ENCODE measurements at regions not wholly inside any gene's neighbourhood (a gene's known extent, or its start where the extent isn't known, plus 50 kb on each side); places are given as distances from the start of the nearest gene placed in this dataset.

- no peak for TF ChIP-seq EP300 (IDR thresholded peaks at IDR 0.05)
- TF ChIP-seq POLR2A (IDR thresholded peaks at IDR 0.05) = no peak
- TF ChIP-seq CTCF (IDR thresholded peaks at IDR 0.05) = no peak
- TF ChIP-seq POLR2AphosphoS5 (IDR thresholded peaks at IDR 0.05) = no peak
- no peak overlapping the region for H3K4me3 ChIP-seq
- no peaks in the 10 kb centered on the region for H3K9me3 ChIP-seq
- H3K27ac ChIP-seq = no peak overlapping the region
- no peaks in the 10 kb centered on the region for H3K27me3 ChIP-seq
- H3K36me3 ChIP-seq = no peaks in the 10 kb centered on the region
- WGBS = 81% methylated on average over 3 of the region's 3 CpGs
- no peaks in the 10 kb centered on the region for H3K4me1 ChIP-seq
- no peak for DNase-seq (ENCODE audit: low spot score in 2 of 2)
Observed at GRCh38 chr3:17828388-17828787, 86.0 kb upstream of the TBC1D5 start.

- no peak overlapping the region for H3K27ac ChIP-seq
- H3K27me3 ChIP-seq = no peaks in the 10 kb centered on the region
- no peak for DNase-seq (ENCODE audit: low spot score in 2 of 2)
- H3K9me3 ChIP-seq = no peaks in the 10 kb centered on the region
- no peaks in the 10 kb centered on the region for H3K4me1 ChIP-seq
- WGBS = 74% methylated on average over 3 of the region's 3 CpGs
- no peak for TF ChIP-seq POLR2A (IDR thresholded peaks at IDR 0.05)
- no peak for TF ChIP-seq POLR2AphosphoS5 (IDR thresholded peaks at IDR 0.05)
- no peak for TF ChIP-seq CTCF (IDR thresholded peaks at IDR 0.05)
- TF ChIP-seq EP300 (IDR thresholded peaks at IDR 0.05) = no peak
- no peaks in the 10 kb centered on the region for H3K36me3 ChIP-seq
- H3K4me3 ChIP-seq = no peak overlapping the region
Observed at GRCh38 chr3:17825298-17825697, 82.9 kb upstream of the TBC1D5 start.

DNA sequence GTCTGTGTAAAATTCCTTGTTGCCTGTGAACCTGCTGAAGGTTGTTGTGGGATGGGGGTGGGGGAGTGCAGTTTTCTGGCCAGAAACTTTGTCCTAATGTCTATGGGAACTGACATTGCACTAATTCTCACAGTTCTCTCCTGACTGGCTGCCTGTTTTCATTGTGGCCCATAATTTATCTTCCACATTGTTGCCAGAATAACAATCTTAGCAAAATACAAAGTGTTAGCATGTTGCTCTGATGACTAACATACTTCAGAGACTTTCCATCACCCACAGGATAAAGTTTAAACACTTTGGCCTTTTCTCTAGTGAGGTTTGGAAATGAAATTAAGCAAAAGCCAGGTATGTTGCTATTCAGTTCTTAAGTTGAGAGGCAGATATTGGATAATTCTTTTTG is 81.4 kb upstream of the TBC1D5 start:
- no peak for DNase-seq (ENCODE audit: low spot score in 2 of 2)
- Histone ChIP-seq H3K27ac (no peak overlapping the region), H3K36me3 (no peaks in the 10 kb centered on the region), H3K4me1 (no peaks in the 10 kb centered on the region), H3K27me3 (no peaks in the 10 kb centered on the region), H3K9me3 (no peaks in the 10 kb centered on the region), H3K4me3 (no peak overlapping the region)
- TF ChIP-seq POLR2AphosphoS5 (IDR thresholded peaks at IDR 0.05) (no peak), POLR2A (IDR thresholded peaks at IDR 0.05) (no peak), CTCF (IDR thresholded peaks at IDR 0.05) (no peak), EP300 (IDR thresholded peaks at IDR 0.05) (no peak)

DNA sequence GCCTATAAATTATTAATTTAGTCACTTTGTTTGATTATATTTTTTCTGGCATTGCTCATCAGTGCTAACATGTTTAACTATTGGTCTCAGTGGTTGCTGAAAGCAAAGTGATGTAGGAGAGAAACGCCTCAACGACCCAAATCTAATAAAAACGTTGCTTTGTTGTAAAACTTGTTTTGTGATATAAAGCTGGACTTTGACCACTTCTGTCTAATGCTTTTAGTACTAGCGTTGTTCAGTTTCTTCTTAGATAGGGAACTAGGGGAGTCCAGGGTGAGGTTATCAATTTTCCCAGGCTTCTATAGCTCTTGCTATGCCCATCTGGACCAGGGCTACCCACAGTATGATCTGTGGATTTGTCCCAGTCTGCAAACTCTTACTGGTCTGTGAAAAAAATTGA is 80.6 kb upstream of the TBC1D5 start:
- Histone ChIP-seq H3K36me3 (no peaks in the 10 kb centered on the region), H3K9me3 (no peaks in the 10 kb centered on the region), H3K4me3 (no peak overlapping the region), H3K27ac (no peak overlapping the region), H3K4me1 (no peaks in the 10 kb centered on the region), H3K27me3 (no peaks in the 10 kb centered on the region)
- DNase-seq (ENCODE audit: low spot score in 2 of 2) = no peak
- no peak for TF ChIP-seq POLR2A (IDR thresholded peaks at IDR 0.05)
- TF ChIP-seq EP300 (IDR thresholded peaks at IDR 0.05) = no peak
- TF ChIP-seq POLR2AphosphoS5 (IDR thresholded peaks at IDR 0.05) = no peak
- TF ChIP-seq CTCF (IDR thresholded peaks at IDR 0.05) = no peak
- 62% methylated on average over 4 of the region's 4 CpGs for WGBS

DNA sequence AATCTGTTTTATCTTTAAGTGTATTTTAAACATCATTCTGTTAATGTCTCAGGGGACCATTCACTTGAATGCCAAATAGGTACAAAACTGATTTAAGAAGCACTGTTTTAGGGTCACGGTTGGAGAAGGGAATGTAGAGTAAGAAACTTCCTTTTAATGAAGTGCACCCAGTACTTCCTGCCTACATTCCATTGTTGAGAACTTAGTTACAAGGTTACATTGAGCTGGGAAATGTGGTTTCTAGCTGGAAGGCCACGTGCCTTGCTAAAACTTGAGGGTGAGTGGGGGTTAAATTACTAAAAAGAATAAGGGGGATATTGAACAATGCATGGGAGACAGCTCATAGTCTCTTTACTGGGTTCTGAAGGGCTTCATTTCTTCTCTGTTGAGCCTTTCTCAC is 78.3 kb upstream of the TBC1D5 start:
- Histone ChIP-seq H3K36me3 (no peaks in the 10 kb centered on the region), H3K9me3 (no peaks in the 10 kb centered on the region), H3K27me3 (no peaks in the 10 kb centered on the region), H3K27ac (no peak overlapping the region), H3K4me1 (no peaks in the 10 kb centered on the region), H3K4me3 (no peak overlapping the region)
- TF ChIP-seq POLR2AphosphoS5 (IDR thresholded peaks at IDR 0.05) = no peak
- TF ChIP-seq POLR2A (IDR thresholded peaks at IDR 0.05) = no peak
- TF ChIP-seq CTCF (IDR thresholded peaks at IDR 0.05) = no peak
- TF ChIP-seq EP300 (IDR thresholded peaks at IDR 0.05) = no peak
- 60% methylated on average over 2 of the region's 2 CpGs for WGBS
- no peak for DNase-seq (ENCODE audit: low spot score in 2 of 2)

Data from suprapubic skin (tissue), 4 donors.